HepG2 (cell line): ENCODE measurements at regions not wholly inside any gene's neighbourhood (a gene's known extent, or its start where the extent isn't known, plus 50 kb on each side); places are given as distances from the start of the nearest gene placed in this dataset.

Experiments
- ATAC-seq: fragments of 200-7000 bp; cut with Tn5 transposase; 3 replicates; pipeline ENCODE4 v1.9.1; 2020; ENCODE audit warnings: mild to moderate bottlenecking, moderate library complexity
- BruUV-seq: library from RNA; stranded (reverse); fragments of 400-500 nt; replicated peaks from 2 replicates; lab custom pipeline; 2021; lab: Mats Ljungman, UMichigan
- CTCF ChIA-PET: fragments of 300-600 bp; formaldehyde crosslinking; extraction: SDS; loops from one replicate; lab custom pipeline; 2021; ENCODE audit warnings: low total read pairs, inconsistent platforms, low intra/inter-chr PET ratio; lab: Yijun Ruan, JAX
- POLR2A ChIA-PET: fragments of 350-600 bp; sonication (Branson Sonifier 250); formaldehyde crosslinking; loops from one replicate; lab custom pipeline; 2020; ENCODE audit warnings: antibody characterized with exemption, inconsistent platforms; lab: Yijun Ruan, JAX
- DNase-seq: peaks from one replicate; pipeline ENCODE4 v3.0.0-alpha.2; 2015; ENCODE audit warnings: low spot score
- FAIRE-seq: peaks from 3 replicates; lab custom pipeline; 2011; peaks lifted over from hg19 to GRCh38; lab: Jason Lieb, UNC
- H2AFZ ChIP-seq: one replicate; pipeline ENCODE4 v1.6.1; 2011; ENCODE audit warnings: low read length, inconsistent platforms
- H3K27ac ChIP-seq: fragments of 300-600 bp; 3 replicates; pipeline ENCODE4 v1.8.0; 2011; ENCODE audit warnings: mixed run types, mild to moderate bottlenecking, mixed read lengths, low read length, inconsistent platforms; ENCODE audit not compliant: insufficient read depth; ENCODE audit errors: extremely low read length
- H3K27me3 ChIP-seq, 2 experiments: fragments of 200-600 bp in 1 of 2; 2 replicates in 1 of 2; 3 replicates in 1 of 2; pipeline versions ENCODE4 v1.6.0 to v1.8.0; 2011; ENCODE audit warnings: low read length in 2 of 2, mild to moderate bottlenecking in 2 of 2, moderate library complexity in 2 of 2, inconsistent platforms in 1 of 2; ENCODE audit not compliant: insufficient read depth in 2 of 2, control insufficient read depth in 1 of 2
- H3K36me3 ChIP-seq, 2 experiments: fragments of 200-600 bp in 1 of 2; replicated peaks in 1 of 2; 2 replicates in 1 of 2; 3 replicates in 1 of 2; pipeline versions ENCODE4 v1.5.1 to v1.8.0; 2011; ENCODE audit warnings: low read length in 2 of 2, inconsistent platforms in 1 of 2; ENCODE audit not compliant: insufficient read depth in 2 of 2, control insufficient read depth in 1 of 2
- H3K4me1 ChIP-seq: 2 replicates; pipeline ENCODE4 v1.5.1; 2012; ENCODE audit warnings: low read length, inconsistent platforms; ENCODE audit not compliant: insufficient read depth
- H3K4me2 ChIP-seq: 2 replicates; pipeline ENCODE4 v1.6.0; 2011; ENCODE audit warnings: low read depth, low read length, inconsistent platforms
- H3K4me3 ChIP-seq, 3 experiments: fragments of 200-600 bp in 1 of 3; sonication (generic), shearing (Covaris generic) in 1 of 3; replicated peaks in 1 of 3; 2 replicates each; pipeline ENCODE4 v1.5.1; 2011 to 2016; ENCODE audit warnings: low read length in 3 of 3, inconsistent platforms in 2 of 3, low read depth in 2 of 3, mild to moderate bottlenecking in 2 of 3, control low read depth in 1 of 3, mixed read lengths in 1 of 3; ENCODE audit not compliant: insufficient read depth in 1 of 3
- H3K79me2 ChIP-seq: one replicate; pipeline ENCODE4 v1.6.1; 2011; ENCODE audit warnings: low read length, inconsistent platforms; ENCODE audit not compliant: insufficient read depth
- H3K9ac ChIP-seq: 2 replicates; pipeline ENCODE4 v1.6.0; 2011; ENCODE audit warnings: mild to moderate bottlenecking, low read depth, low read length, inconsistent platforms; ENCODE audit not compliant: insufficient read depth
- H3K9me3 ChIP-seq: 2 replicates; pipeline ENCODE4 v1.5.1; 2012; ENCODE audit warnings: mild to moderate bottlenecking, low read length
- H4K20me1 ChIP-seq: 2 replicates; pipeline ENCODE4 v1.6.0; 2011; ENCODE audit warnings: inconsistent platforms, mild to moderate bottlenecking, low read length, moderate library complexity; ENCODE audit not compliant: insufficient read depth
- KLF6 ChIP-seq: IDR thresholded peaks from 2 replicates; pipeline ENCODE4 v1.8.0; 2016; ENCODE audit warnings: missing biosample characterization, missing genetic modification reagents
- MAFF ChIP-seq: IDR thresholded peaks from 2 replicates; pipeline ENCODE4 v1.6.1; 2011; ENCODE audit warnings: low read depth, low read length, improper control_type of control experiment
- MAFK ChIP-seq, 2 experiments: IDR thresholded peaks in 1 of 2; conservative IDR thresholded peaks in 1 of 2; 2 replicates each; pipeline ENCODE4 v1.6.1; 2011; ENCODE audit warnings: improper control_type of control experiment in 2 of 2, low read length in 2 of 2
- NFE2L2 ChIP-seq: fragments of 150-350 bp; IDR thresholded peaks from 2 replicates; pipeline ENCODE4 v1.6.1; 2014; ENCODE audit warnings: low read length
- UBTF ChIP-seq: sonication (generic); formaldehyde crosslinking; IDR thresholded peaks from 2 replicates; pipeline ENCODE4 v1.4.0; 2020; ENCODE audit warnings: mild to moderate bottlenecking, missing genetic modification reagents
- ZNF563 ChIP-seq: sonication (generic); formaldehyde crosslinking; IDR thresholded peaks from 2 replicates; pipeline ENCODE4 v1.8.0; 2022; ENCODE audit warnings: mild to moderate bottlenecking, moderate library complexity, missing genetic modification reagents
- ZNF773 ChIP-seq: sonication (generic); formaldehyde crosslinking; IDR thresholded peaks from 2 replicates; pipeline ENCODE4 v1.4.0; 2020; ENCODE audit warnings: missing genetic modification reagents, borderline replicate concordance
- WGBS: methylation state at CpG from one replicate; pipeline ENCODE4 v1.1.6; 2017; ENCODE audit warnings: low lambda C conversion rate; 5-methylcytosine and 5-hydroxymethylcytosine counted together
- in situ Hi-C: cut with HindIII; loops from 2 replicates; pipeline ENCODE4 v1.10.0; 2017; ENCODE audit warnings: low pct_unique_long_range_greater_than_20kb; ENCODE audit not compliant: extremely low pct_ligation_motif_present
- intact Hi-C: fragments of 100-400 bp; cut with micrococcal nuclease; formaldehyde crosslinking; loops from one replicate; pipeline ENCODE4 v1.10.0; 2022; ENCODE audit not compliant: unreplicated experiment

GRCh38 chr5:98050583-98050982 is 722.9 kb upstream of the RGMB start (continued):
- peak; percentile 63 for TF ChIP-seq ZNF563 (CRISPR knock-in tag)
- TF ChIP-seq NFE2L2: peak; percentile 58; the same call in 1 of the 2 replicates
- TF ChIP-seq ZNF773: no peak
- TF ChIP-seq KLF6 (CRISPR knock-in tag): no peak

- H3K27me3 ChIP-seq: no peaks in the 10 kb centered on the region
- POLR2A ChIA-PET: no interaction called here
- no peaks in the 10 kb centered on the region for H3K79me2 ChIP-seq
- intact Hi-C loops: no loop called here
- CTCF ChIA-PET: no interaction called here
- no peak for DNase-seq
- 1% methylated on average over 2 of the region's 2 CpGs for WGBS
- H3K4me3 ChIP-seq: no peak overlapping the region
- H3K4me2 ChIP-seq: no peak overlapping the region
- in situ Hi-C loops: no loop called here
- no TSS peak for BruUV-seq
- H4K20me1 ChIP-seq: no peaks in the 10 kb centered on the region
- H3K4me1 ChIP-seq: no peaks in the 10 kb centered on the region
- H2AFZ ChIP-seq: no peak overlapping the region
- H3K36me3 ChIP-seq: no peaks in the 10 kb centered on the region
- FAIRE-seq: no peak
- H3K9ac ChIP-seq: no peak overlapping the region
- H3K9me3 ChIP-seq: peaks cover 18% of the 10 kb centered on the region
- no peak for ATAC-seq
- TF ChIP-seq UBTF (CRISPR knock-in tag): no peak
- TF ChIP-seq MAFF: peak; percentile 87
- TF ChIP-seq MAFK (conservative IDR thresholded peaks at IDR 0.05 in 1 of 2, IDR thresholded peaks at IDR 0.05 in 1 of 2; ENCODE audit: low read length in 2 of 2): peak; percentile 85 to 93
- no peak overlapping the region for H3K27ac ChIP-seq
These were observed 720.3 kb upstream of the RGMB start for GRCh38 chr5:98053170-98053569.
